ENCODE measurements at regions not wholly inside any gene's neighbourhood (a gene's known extent, or its start where the extent isn't known, plus 50 kb on each side); places are given as distances from the start of the nearest gene placed in this dataset.

DNA sequence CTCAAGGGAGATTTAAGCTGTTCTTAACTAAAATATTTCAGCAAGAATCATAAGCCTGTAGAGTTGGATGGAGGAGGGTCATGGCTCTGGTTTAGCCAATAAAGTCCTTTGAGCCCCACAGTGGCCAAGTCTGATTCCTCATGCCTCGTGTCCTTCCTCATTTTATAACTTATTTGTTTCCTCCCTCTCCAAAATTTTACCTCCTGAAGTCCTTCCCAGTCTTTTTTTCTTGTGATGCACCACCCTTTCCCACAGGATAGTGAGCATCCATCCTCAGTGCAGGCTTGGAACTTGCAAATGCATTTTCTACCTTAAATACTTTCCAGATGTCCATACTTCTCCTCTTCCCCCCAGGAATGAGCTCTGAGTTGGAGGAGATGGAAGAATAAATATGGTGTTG lies 162.7 kb upstream of the AGTR1 start:
- Mint-ChIP-seq H3K27ac (no peak overlapping the region), H3K9me3 (no peaks in the 10 kb centered on the region), H3K4me3 (no peak overlapping the region), H3K36me3 (ENCODE audit: low read depth) (no peaks in the 10 kb centered on the region), H3K4me1 (no peaks in the 10 kb centered on the region), H3K27me3 (ENCODE audit: insufficient read depth) (no peaks in the 10 kb centered on the region)
- 86% methylated on average over 1 of the region's 1 CpG; no CpG with 5 or more reads in 1 of the 2 experiments for WGBS, 2 experiments (ENCODE audit: insufficient coverage in 1 of 2, insufficient read length in 1 of 2)
- no peaks in the 10 kb centered on the region for H3K4me1 ChIP-seq (ENCODE audit: control insufficient read depth, insufficient read depth, low read length)
- H3K36me3 ChIP-seq (ENCODE audit: control insufficient read depth, insufficient read depth, low read length): no peaks in the 10 kb centered on the region
- DNase-seq: no peak
- no peak overlapping the region for H3K27ac ChIP-seq (ENCODE audit: low read depth, low read length)
- TF ChIP-seq, protein P1, sequence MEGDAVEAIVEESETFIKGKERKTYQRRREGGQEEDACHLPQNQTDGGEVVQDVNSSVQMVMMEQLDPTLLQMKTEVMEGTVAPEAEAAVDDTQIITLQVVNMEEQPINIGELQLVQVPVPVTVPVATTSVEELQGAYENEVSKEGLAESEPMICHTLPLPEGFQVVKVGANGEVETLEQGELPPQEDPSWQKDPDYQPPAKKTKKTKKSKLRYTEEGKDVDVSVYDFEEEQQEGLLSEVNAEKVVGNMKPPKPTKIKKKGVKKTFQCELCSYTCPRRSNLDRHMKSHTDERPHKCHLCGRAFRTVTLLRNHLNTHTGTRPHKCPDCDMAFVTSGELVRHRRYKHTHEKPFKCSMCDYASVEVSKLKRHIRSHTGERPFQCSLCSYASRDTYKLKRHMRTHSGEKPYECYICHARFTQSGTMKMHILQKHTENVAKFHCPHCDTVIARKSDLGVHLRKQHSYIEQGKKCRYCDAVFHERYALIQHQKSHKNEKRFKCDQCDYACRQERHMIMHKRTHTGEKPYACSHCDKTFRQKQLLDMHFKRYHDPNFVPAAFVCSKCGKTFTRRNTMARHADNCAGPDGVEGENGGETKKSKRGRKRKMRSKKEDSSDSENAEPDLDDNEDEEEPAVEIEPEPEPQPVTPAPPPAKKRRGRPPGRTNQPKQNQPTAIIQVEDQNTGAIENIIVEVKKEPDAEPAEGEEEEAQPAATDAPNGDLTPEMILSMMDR (conservative IDR thresholded peaks at IDR 0.05): no peak
- H3K9ac ChIP-seq (ENCODE audit: extremely low read depth, low read length, poor library complexity, severe bottlenecking): no peak overlapping the region
- no peaks in the 10 kb centered on the region for H3K27me3 ChIP-seq (ENCODE audit: control insufficient read depth, insufficient read depth, low read length, poor library complexity, severe bottlenecking)
- no peak overlapping the region for H3K4me3 ChIP-seq (ENCODE audit: low read length)
- no peaks in the 10 kb centered on the region for H3K9me3 ChIP-seq (ENCODE audit: control insufficient read depth, low read length)

- Mint-ChIP-seq H3K27ac (no peak overlapping the region), H3K4me3 (no peak overlapping the region), H3K9me3 (no peaks in the 10 kb centered on the region), H3K36me3 (ENCODE audit: low read depth) (no peaks in the 10 kb centered on the region), H3K27me3 (ENCODE audit: insufficient read depth) (no peaks in the 10 kb centered on the region), H3K4me1 (no peaks in the 10 kb centered on the region)
- no peaks in the 10 kb centered on the region for H3K36me3 ChIP-seq (ENCODE audit: control insufficient read depth, insufficient read depth, low read length)
- TF ChIP-seq, protein P1 (conservative IDR thresholded peaks at IDR 0.05): no peak
- H3K27me3 ChIP-seq (ENCODE audit: control insufficient read depth, insufficient read depth, low read length, poor library complexity, severe bottlenecking): no peaks in the 10 kb centered on the region
- no peak overlapping the region for H3K9ac ChIP-seq (ENCODE audit: extremely low read depth, low read length, poor library complexity, severe bottlenecking)
- no peak overlapping the region for H3K27ac ChIP-seq (ENCODE audit: low read depth, low read length)
- DNase-seq: no peak
- H3K4me3 ChIP-seq (ENCODE audit: low read length): no peak overlapping the region
- no peaks in the 10 kb centered on the region for H3K9me3 ChIP-seq (ENCODE audit: control insufficient read depth, low read length)
- WGBS, 2 experiments (ENCODE audit: insufficient coverage in 1 of 2, insufficient read length in 1 of 2): 93% methylated on average over 1 of the region's 1 CpG; no CpG with 5 or more reads in 1 of the 2 experiments
- H3K4me1 ChIP-seq (ENCODE audit: control insufficient read depth, insufficient read depth, low read length): no peaks in the 10 kb centered on the region
These were observed 157.4 kb upstream of the AGTR1 start for GRCh38 chr3:148540266-148540665.

DNA sequence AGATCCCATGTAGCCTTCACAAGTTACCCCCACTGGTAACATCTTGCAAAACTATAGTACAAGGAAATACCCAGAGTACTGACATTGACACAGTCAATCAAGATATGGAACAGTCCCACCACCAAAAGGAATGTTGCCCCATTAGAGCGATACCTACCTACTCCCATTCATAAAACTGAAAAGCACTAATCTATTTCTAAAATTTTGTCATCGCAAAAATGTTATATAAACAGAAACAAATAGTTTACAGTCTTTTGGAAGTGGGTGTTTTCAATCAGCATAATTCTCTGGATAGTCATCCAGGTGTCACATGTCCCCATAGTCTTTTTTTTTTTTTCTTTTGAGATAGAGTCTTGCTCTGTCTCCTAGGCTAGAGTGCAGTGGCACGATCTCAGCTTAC lies 156.9 kb upstream of the AGTR1 start:
- Histone ChIP-seq H3K4me1 (ENCODE audit: control insufficient read depth, insufficient read depth, low read length) (no peaks in the 10 kb centered on the region), H3K4me3 (ENCODE audit: low read length) (no peak overlapping the region), H3K36me3 (ENCODE audit: control insufficient read depth, insufficient read depth, low read length) (no peaks in the 10 kb centered on the region), H3K27me3 (ENCODE audit: control insufficient read depth, insufficient read depth, low read length, poor library complexity, severe bottlenecking) (no peaks in the 10 kb centered on the region), H3K9ac (ENCODE audit: extremely low read depth, low read length, poor library complexity, severe bottlenecking) (no peak overlapping the region), H3K9me3 (ENCODE audit: control insufficient read depth, low read length) (no peaks in the 10 kb centered on the region), H3K27ac (ENCODE audit: low read depth, low read length) (no peak overlapping the region)
- Mint-ChIP-seq H3K4me3 (no peak overlapping the region), H3K36me3 (ENCODE audit: low read depth) (no peaks in the 10 kb centered on the region), H3K9me3 (no peaks in the 10 kb centered on the region), H3K27me3 (ENCODE audit: insufficient read depth) (no peaks in the 10 kb centered on the region), H3K27ac (no peak overlapping the region), H3K4me1 (no peaks in the 10 kb centered on the region)
- TF ChIP-seq, protein P1 (conservative IDR thresholded peaks at IDR 0.05): no peak
- WGBS, 2 experiments (ENCODE audit: insufficient coverage in 1 of 2, insufficient read length in 1 of 2): 90% methylated on average over 3 of the region's 3 CpGs; no CpG with 5 or more reads in 1 of the 2 experiments
- no peak for DNase-seq
